Right atrium auricular region (tissue), 2 donors: ENCODE measurements at regions not wholly inside any gene's neighbourhood (a gene's known extent, or its start where the extent isn't known, plus 50 kb on each side); places are given as distances from the start of the nearest gene placed in this dataset.

Source experiments
- DNase-seq: peaks from one replicate; pipeline ENCODE4 v3.0.0-alpha.2; 2019; ENCODE audit warnings: low spot score
- H3K27ac ChIP-seq, 2 donors: fragments of 200-600 bp; sonication (generic); 1 replicate in 1 of 2; 2 replicates in 1 of 2; pipeline ENCODE4 v1.5.1; 2016 to 2019
- H3K27me3 ChIP-seq, 2 donors: fragments of 200-600 bp; sonication (generic); one replicate each; pipeline versions ENCODE4 v1.5.1 to v1.6.0; 2017 to 2019
- H3K36me3 ChIP-seq: fragments of 200-600 bp; sonication (generic); one replicate; pipeline ENCODE4 v1.5.1; 2016
- H3K4me1 ChIP-seq, 2 donors: fragments of 200-600 bp; sonication (generic); one replicate each; pipeline versions ENCODE4 v1.5.1 to v1.6.0; 2017 to 2019
- H3K4me3 ChIP-seq, 2 donors: fragments of 200-600 bp; sonication (generic); 1 replicate in 1 of 2; 2 replicates in 1 of 2; pipeline ENCODE4 v1.5.1; 2017 to 2019; ENCODE audit warnings: mild to moderate bottlenecking in 1 of 2, moderate library complexity in 1 of 2
- H3K9me3 ChIP-seq, 2 donors: fragments of 200-600 bp; sonication (generic); one replicate each; pipeline ENCODE4 v1.5.1; 2019
- TF ChIP-seq, protein P1 (sequence below), 2 donors: fragments of 200-600 bp; sonication (generic); IDR thresholded peaks; one replicate each; pipeline ENCODE4 v1.5.1; 2019; ENCODE audit warnings: antibody characterized with exemption in 2 of 2

DNA sequence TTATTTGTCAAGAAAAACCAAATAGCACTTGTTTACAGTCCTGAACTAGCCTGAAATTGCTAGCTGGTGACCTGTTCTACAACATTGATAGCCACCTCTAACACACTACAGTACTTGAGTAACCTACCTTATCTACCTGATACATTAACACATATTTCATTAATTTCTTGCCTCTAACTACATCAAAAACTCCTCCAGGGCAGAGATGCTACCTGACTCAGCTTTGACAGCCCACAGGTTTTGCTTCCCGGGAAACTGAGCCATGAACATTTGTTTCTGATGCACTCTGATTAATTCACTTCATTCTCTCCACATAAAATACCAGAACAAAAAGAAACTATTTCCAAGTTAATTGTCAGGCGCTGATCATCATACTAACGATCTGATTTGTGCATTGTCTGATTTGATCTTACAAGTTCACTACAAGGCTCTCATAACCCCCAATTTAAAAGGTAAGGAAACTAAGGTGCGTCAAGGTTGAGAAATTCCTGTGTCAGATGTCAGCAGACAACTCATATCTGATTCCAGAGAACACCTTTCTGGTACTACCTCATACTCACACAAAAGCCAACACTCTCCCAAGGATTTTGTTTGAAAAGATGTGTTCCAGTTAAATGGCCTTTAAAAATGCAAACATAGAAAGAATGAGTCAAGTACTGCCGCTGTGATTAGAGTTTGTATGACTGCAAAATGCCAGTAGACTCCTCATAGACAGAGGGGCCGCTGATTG, 768.7 kb downstream of the BCL11B start:
- Histone ChIP-seq H3K4me1 (no peaks in the 10 kb centered on the region), H3K27me3 (no peaks in the 10 kb centered on the region), H3K36me3 (no peaks in the 10 kb centered on the region), H3K9me3 (no peaks in the 10 kb centered on the region), H3K27ac (no peak overlapping the region), H3K4me3 (no peak overlapping the region)
- TF ChIP-seq, protein P1, sequence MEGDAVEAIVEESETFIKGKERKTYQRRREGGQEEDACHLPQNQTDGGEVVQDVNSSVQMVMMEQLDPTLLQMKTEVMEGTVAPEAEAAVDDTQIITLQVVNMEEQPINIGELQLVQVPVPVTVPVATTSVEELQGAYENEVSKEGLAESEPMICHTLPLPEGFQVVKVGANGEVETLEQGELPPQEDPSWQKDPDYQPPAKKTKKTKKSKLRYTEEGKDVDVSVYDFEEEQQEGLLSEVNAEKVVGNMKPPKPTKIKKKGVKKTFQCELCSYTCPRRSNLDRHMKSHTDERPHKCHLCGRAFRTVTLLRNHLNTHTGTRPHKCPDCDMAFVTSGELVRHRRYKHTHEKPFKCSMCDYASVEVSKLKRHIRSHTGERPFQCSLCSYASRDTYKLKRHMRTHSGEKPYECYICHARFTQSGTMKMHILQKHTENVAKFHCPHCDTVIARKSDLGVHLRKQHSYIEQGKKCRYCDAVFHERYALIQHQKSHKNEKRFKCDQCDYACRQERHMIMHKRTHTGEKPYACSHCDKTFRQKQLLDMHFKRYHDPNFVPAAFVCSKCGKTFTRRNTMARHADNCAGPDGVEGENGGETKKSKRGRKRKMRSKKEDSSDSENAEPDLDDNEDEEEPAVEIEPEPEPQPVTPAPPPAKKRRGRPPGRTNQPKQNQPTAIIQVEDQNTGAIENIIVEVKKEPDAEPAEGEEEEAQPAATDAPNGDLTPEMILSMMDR (IDR thresholded peaks at IDR 0.05): no peak
- no peak for DNase-seq

DNA sequence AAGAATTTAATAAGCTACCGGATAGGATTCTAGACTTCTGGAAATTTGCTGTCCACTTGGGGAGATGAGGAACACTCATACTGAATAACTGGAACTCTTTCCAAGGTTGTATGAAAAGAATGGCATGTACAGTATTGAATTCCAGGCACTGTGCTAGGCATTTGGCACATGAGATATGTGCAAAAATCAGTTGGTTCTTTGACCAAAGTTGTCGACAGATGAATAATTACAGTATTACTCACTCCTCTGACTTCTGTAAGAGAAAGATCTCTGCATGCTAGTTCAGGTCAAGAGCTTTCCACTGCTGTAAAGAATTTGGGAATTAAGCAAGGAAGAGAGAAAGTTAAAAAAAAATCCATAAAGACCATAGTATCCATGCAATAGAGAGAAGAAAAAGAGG, 764.7 kb downstream of the BCL11B start:
- no peaks in the 10 kb centered on the region for H3K4me1 ChIP-seq
- TF ChIP-seq, protein P1 (IDR thresholded peaks at IDR 0.05): no peak
- no peak for DNase-seq
- no peaks in the 10 kb centered on the region for H3K9me3 ChIP-seq
- H3K27me3 ChIP-seq: no peaks in the 10 kb centered on the region
- no peaks in the 10 kb centered on the region for H3K36me3 ChIP-seq
- no peak overlapping the region for H3K27ac ChIP-seq
- H3K4me3 ChIP-seq: no peak overlapping the region

DNA sequence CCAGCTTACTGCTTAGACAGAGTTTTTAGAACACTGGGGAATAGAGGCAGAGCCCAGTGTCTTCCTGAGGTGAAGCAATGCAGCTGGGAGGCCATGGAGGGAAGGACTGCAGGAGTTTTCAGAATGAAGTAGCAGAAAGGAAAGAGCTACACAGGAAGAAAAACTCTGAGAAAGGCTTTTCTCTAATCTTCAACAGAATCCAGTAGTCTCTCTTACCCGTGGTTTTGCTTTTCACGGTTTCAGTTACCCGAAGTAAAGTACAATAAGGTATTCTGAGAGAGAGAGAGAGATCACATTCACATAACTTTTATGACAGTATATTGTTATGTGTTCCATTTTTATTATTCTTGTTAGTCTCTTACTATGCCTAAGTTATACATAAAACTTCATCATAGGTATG, 761.6 kb downstream of the BCL11B start:
- Histone ChIP-seq H3K27me3 (no peaks in the 10 kb centered on the region), H3K4me1 (no peaks in the 10 kb centered on the region), H3K9me3 (no peaks in the 10 kb centered on the region), H3K4me3 (no peak overlapping the region), H3K36me3 (no peaks in the 10 kb centered on the region), H3K27ac (no peak overlapping the region)
- DNase-seq: no peak
- TF ChIP-seq, protein P1 (IDR thresholded peaks at IDR 0.05): no peak

DNA sequence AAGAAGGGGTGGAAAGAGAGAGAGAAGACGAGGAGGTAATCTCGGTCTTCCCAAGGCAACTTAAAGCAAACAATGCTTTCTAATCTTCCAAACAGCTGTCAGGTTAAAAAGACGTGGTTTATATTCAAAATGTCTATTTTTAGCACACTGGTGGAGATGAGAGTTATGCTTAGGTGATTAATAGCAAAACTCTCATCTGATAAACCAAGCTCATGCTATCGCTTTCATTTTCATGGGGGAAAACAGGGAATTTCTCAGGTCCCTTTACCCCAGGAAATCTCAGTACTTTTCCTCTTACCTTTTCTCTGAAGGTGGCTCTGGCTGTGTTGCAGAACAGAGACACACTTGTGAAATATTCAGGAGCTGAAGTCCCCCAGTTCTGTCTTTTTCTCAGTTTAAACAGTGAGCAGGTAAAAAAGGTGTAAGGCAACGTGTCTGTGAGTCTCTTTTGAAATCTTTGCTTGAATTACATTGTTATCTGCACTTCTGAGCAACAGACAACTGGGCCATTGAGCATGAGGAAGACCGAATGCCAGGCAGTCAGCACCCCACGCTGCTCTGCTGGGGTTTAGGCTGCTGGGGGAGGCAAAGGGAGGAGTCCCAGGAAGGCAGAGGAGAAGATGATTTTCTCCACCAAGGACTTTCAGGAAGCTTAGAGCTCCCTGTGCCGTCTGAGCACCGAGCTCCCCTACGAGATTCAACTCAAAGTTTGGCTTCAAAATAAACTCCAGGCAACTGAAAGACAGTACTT, 759.3 kb downstream of the BCL11B start:
- TF ChIP-seq, protein P1 (IDR thresholded peaks at IDR 0.05): no peak
- Histone ChIP-seq H3K4me3 (no peak overlapping the region), H3K27ac (no peak overlapping the region), H3K4me1 (no peaks in the 10 kb centered on the region), H3K36me3 (no peaks in the 10 kb centered on the region), H3K27me3 (no peaks in the 10 kb centered on the region), H3K9me3 (no peaks in the 10 kb centered on the region)
- no peak for DNase-seq

DNA sequence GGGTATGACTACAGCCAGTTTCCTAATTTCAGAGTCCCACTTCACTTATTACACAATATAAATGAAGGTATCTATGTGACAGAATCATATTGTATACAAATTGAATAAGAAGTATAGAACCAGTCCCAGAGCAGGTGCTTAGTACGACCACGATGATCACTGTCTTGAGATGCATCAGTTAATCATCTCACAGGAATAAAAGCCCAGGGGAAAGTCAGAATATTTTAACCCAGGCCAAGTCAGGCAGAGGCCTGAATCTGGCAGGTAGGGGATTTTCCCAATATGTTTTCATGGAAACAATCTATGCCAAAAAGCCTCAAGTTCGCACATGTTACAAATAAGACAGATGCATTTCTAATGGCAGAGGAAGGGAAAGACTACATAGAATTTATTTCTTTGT, 758.4 kb downstream of the BCL11B start:
- no peaks in the 10 kb centered on the region for H3K4me1 ChIP-seq
- TF ChIP-seq, protein P1 (IDR thresholded peaks at IDR 0.05): no peak
- H3K27ac ChIP-seq: no peak overlapping the region
- no peak overlapping the region for H3K4me3 ChIP-seq
- no peaks in the 10 kb centered on the region for H3K27me3 ChIP-seq
- no peaks in the 10 kb centered on the region for H3K36me3 ChIP-seq
- no peaks in the 10 kb centered on the region for H3K9me3 ChIP-seq
- no peak for DNase-seq
